HG03097 (cell line): ENCODE measurements at regions not wholly inside any gene's neighbourhood (a gene's known extent, or its start where the extent isn't known, plus 50 kb on each side); places are given as distances from the start of the nearest gene placed in this dataset.
"Not testable (repeated sequence)": the region's sequence is repeated elsewhere in the genome, so short reads cannot be mapped to it uniquely, and the experiment has no call there.

Experiments used
- ATAC-seq: cut with Tn5 transposase; IDR thresholded peaks from one replicate; pipeline ENCODE4 v1.9.1; 2021; ENCODE audit not compliant: unreplicated experiment, low FRiP score

DNA sequence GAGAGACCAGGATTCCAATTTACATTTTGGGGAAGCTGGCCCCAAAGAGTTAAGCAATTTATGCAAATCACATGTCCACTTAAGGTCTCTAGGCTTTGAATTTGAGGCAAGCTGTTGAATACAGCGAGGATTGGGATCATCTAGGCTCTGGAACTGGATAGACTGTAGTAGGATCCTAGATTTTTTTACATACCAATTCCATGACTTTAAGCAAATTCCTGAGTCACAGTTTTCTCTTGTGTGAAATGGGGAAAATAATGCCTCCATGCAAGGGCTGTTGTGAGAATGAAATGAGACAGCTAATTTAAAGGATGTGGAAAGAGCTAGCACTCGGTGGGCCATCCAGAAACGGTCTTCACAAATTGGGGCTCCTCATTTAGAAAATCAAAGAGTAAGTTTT lies 103.4 kb downstream of the MINAR1 start:
- ATAC-seq, result no peak

DNA sequence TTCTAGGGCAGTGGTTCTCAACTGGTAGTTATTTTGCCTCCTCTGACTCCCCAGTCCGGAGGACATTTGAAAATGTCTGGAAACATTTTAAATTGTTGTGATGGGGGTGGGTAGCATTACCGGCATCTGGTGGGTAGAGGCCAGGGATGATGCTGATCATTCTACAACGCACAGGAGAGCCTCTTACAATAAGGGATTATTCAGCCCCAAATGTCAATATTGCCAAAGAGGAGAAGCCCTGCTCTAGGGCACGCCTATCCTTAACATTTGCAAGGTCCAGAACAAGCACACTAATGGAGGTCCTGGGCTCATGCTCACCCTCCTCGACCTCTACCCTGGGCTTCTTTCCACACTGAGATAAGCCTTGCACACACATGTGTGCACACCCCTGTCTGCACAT lies 106.4 kb downstream of the MINAR1 start:
- no peak for ATAC-seq

DNA sequence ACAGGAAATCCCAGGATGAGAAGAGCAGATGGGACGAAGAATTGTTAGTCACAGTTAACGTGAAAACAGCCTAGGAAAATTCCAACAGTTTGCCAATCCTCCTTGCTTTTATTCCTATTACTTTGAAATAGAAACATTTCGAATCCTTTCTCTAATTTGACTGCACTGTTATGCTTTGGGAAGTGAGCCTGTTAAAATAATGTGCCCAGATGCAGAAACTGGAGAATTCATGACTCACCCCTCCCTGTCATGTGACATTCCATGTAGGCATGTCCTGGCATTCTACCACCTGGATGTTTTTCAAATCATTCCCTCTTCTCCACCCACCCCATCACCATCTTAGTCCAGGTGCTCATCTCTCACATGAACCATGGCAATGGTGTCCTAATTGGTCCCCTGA lies 107.3 kb downstream of the MINAR1 start:
- no peak for ATAC-seq

DNA sequence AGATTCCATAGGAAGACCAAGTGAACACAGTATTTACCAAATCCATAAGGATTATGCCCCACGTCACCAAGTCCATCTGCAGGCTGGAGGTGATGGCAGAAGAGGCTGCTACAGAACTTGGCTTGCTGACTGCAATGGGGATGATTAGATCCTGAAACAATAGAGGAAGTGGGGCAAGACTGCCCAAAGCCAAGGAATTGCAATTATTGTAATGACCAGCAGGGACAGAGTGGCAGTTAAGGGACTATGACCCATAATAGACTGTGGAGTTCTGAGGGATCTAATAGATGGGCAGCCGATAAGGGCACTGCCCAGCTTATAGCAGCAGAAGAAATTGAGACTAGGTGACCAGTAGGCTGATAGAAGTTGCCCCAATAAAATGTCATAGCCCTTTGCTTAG lies 108.4 kb downstream of the MINAR1 start:
- no peak for ATAC-seq

DNA sequence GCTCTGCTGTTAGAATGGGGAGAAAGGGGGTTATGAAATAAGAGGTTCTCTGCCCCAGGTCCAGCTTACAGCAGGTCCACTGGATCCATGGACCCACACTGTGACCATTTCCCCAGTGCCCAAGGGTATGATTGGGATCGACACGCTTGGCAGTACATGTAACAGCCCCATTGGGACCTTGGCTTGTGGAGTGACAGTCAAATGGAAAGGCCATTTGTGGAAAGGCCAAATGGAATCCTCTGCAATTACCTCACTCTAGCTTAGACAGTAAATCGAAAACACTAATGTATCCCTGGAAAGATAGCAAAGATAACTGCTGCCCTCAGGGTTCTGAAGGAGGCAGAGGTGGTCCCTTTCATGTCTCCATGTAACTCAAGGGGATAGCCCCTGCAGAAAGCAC lies 109.1 kb downstream of the MINAR1 start:
- no peak for ATAC-seq

DNA sequence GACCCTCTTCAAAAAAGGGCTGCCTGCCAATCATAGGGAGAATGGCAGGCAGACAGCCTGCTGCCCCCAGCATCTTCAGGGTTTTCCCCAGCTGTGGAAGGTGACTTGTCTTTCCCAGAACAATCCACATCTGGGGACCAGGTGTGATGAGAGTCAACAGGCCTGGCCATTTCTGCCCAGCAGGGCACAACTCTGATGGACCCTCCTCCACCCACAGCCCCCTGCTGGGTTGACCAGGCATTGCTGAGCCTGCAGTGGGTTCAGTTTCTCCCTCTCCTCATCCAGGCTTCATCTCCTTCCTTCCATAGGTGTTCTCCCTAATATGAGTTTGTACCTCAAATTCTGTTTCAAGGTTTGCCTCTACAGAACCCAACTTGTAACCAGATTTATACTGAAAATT lies 111.0 kb downstream of the MINAR1 start:
- ATAC-seq, result no peak

DNA sequence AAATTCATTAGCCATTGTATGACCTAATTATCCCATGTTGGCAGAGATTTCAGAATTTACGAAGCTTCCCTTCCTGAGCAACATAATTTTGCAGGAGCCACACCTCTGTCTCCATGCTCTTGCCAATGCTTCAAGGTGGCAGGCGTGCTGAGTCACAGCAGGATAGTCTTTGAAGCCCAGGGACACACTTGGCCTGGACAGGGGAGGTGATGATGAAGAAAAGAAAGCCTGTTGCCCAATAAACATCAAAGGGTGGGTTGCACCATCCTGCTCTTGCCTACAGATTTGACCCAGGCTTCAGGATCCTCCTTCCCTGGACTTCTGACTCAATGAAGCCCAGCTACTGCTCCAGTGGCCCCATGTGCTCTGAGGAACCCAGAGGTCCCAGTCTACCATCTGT lies 117.1 kb downstream of the MINAR1 start:
- ATAC-seq, result no peak

DNA sequence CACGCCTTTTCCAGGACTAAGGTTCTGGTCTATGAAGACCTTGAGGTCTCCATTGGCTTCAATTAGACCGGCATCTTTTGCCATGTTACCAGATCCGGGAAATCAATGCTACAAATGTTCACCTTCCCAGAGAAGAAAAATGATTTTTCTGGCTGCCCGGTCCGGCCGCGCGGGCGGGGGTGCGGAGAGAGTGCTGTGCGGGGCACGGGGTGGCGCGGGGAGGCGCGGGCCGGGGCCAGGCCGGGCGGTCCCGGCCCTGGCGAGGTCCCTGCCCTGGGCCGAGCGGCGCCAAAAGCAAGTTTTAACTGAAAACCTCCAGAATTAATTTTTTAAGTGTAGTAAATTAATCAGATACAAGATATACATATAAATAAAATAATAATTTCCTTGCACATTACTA lies 128.2 kb downstream of the MINAR1 start:
- no peak for ATAC-seq

DNA sequence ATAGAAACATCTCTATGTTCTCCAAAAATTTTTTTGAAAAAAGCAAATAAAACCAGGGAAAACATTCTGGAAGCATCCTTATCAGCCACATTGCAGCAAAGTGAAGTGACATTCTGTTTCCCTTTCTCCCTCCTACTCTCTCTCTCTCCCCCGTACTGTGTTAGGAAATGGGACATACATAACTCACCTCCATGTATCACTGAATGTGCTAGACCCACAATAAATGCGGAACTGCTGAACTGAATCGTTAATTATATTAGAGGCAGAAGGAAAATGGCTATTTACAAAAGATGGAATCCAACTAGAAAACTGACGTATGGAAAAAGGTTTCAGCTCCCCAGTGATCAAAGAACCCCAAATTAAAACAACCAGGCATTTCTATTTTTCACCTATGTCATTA lies 129.8 kb downstream of the MINAR1 start:
- ATAC-seq, result no peak

DNA sequence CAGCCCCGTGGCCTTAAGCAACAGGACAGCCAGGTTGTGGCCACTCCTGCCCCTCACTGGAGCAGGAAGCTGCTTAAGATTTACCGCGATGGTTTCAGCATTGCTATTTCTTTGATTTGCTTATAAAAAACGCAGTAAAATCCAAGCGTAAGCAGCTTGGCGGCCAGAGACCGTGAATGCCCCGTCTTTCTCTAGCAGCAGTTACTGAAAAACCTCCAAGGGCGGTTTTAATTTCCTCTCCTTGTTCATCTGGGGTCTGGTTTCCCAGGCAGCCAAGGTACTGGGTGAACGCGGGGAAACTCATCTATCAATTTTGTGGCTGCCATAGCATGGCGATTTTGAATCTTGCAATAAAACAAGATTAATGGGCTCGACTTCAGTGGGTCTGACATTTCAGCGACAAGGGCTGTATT lies 130.3 kb downstream of the MINAR1 start:
- no peak for ATAC-seq

DNA sequence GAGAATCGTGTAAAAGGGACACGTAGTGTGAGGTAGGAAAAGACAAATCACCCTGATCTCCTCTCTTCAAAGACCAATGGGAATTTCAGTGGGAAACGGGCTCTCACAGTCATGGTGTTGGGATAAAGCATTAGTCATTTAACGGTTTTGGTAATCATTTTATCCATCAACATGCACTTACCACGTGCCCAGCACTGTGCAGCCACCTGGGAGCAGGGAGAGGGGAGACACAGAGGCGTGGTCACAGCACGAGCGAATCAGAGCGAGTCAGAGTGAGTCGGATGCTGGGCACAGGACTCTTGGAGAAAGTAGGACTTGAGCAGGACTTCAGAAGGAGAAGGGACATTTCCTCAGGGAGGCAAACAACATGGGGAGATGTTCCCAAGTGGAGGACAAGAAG lies 130.8 kb downstream of the MINAR1 start:
- ATAC-seq, result no peak

DNA sequence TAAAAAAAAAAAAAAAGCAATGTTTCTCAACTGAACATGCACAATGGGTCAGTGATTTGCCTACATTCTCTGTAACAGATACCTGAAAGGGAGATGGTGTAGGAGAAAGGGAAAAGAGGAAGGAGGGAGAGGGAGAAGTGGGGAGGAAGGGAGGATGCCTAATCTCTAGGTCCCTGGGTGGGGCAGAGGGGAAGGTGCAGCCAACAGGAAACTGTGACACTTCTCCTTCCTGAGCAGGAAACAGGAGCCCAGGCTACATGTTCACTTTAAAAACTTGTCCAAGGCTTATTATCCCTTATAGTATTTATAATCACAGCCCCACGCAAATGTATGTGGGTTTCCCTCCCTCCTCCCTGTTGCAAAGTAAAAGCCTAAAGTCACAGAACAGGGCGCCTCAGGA lies 137.9 kb downstream of the MINAR1 start:
- no peak for ATAC-seq

DNA sequence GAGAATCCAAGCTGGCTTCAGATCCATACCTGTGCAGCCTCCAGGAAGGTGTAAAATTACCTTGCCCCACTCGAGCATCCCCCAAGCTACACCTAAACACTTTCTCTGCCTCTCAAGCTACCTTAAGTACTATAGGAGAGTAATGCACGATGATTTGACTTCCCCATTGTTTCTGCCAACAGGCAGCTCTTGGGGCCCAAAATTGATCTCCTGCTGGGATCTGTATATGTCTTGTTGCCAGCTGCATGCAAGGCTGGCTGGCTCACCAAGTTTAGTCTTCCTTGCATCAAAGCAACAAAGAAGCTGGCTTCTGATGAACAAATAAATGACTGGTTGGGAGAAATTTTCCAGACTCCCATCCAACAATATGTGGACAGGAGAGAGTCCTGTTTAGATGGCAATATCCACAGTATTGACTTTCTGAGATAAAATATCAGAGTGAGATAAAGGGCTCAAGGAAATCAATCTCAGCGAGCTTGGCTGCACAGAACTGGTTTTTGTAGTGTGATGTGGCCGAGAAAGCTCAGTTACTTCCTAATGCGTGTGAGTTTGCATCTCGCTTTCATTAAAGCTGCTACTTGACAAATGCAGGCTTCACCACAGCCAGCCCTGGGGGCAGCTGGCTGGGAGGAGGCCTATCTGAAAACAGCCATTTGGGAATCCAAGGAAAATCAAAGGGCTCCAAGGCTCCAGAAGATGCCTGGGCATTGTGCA lies 140.7 kb downstream of the MINAR1 start:
- no peak for ATAC-seq

DNA sequence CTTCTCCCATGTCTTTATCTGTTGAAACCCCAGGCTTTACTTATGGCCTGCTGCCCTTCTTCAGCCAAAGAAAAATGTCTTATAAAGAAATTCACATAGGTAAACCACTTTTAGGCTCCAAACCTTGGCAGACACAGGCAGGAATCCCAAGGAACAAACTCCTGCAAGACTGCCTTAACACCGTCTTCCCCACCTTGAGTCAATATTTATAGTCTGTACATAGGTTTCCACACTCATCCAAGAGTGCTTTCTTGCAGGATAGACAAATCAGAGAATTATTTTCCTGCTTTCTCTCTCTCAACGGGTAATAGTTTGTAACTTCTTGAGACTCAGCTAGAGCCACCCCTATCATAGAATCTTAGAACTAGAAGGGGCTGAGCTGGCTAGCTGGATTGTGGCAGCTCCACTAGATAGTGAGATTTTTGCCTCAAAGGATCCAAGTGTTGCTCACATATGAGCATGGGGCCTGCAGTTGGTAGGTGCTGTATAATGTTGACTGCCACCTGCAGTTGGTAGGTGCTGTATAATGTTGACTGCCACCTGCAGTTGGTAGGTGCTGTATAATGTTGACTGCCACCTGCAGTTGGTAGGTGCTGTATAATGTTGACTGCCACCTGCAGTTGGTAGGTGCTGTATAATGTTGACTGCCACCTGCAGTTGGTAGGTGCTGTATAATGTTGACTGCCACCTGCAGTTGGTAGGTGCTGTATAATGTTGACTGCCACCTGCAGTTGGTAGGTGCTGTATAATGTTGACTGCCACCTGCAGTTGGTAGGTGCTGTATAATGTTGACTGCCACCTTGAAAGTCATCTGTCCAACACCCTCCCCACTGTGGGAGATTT lies 142.5 kb downstream of the MINAR1 start:
- not testable (repeated sequence) for ATAC-seq

DNA sequence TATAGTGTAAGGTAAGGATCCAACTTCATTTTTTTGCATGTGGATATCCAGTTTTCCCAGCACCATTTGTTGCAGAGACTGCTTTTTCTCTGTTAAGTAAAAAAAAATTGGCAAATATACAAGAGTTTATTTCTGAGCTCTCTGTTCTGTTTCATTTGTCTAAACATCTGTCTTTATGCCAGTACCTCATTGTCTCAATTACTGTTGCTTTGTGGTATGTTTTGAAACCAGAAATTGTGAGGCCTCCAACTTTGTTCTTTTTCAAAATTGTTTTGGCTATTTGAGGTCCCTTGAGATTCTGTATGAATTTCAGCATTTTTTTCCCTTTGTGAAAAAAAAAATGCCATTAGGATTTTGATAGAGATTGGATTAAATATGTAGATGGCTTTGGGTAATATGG lies 150.5 kb downstream of the MINAR1 start:
- ATAC-seq, result no peak

DNA sequence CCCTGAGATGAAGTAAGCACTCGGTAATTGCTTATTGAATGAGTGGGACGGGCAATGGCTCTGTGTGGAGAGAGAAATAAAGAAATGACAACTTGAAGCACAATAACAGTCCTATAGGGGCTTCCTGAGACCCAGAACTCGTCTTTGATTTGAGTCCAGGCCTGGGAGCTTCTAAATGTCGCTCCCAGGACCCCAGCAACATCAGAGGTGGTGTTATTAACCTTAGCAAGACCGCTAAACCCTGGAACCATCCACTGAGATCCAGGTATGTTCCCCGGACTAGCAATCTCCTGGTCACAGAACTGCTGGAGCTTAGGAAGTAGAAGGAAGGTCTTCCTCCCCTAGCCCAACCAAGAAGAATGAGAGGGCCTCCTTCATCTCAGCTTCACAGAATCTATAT lies 160.0 kb downstream of the MINAR1 start:
- ATAC-seq, result no peak

DNA sequence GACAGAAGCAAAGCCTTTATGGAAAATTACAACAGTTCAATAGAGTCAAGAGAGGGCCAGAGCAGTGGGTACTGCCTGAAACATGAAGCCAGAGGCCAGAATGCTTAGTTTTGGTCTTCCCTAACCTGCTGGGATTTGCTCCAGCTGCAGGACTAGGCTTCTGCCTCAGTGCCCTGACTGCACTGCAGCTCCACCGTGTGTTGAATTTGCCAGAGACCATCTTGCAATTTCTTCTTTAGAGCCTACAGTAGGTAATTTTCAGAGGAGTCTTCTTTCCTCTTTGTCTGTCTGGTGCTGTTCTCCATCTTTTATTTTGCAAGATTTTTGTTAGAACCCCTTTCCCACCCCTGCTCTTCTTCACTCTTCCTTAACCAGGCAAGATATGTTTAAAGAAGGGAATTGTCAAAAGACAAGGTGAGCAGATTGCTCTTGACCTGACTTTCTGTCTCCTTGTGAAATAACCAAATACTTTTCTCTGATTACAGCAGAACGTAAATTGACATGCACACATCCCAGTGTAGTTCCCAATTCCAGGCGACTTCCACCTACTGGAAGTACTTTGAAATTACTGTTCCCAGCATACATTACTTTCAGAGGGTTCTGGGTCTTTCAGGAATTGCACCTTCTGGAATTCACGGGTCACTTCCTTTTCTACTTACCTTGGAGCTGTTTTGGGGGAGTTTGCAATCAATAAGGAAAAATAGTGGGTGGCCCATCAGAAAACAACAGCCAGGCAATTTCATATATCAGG lies 161.2 kb downstream of the MINAR1 start:
- ATAC-seq, result no peak

DNA sequence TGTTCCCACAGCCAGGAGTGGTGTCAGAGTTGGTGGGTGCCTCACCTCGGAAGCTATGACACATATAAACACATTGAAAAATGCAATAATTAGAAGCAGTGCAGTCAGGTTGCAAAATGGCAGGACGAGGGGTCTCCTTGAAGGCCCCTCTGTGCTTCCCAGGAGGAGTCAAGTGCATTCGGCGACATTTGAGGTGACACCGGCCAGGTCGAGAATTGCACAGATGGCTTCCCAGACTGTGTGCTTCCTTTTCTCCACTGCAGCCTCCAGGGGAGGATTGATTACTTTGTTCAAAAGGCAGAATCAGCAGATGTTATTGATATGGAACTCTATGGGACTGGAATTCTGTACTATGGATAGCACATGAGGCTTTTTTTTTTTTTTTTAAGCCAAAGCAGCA lies 163.2 kb downstream of the MINAR1 start:
- ATAC-seq, result no peak

DNA sequence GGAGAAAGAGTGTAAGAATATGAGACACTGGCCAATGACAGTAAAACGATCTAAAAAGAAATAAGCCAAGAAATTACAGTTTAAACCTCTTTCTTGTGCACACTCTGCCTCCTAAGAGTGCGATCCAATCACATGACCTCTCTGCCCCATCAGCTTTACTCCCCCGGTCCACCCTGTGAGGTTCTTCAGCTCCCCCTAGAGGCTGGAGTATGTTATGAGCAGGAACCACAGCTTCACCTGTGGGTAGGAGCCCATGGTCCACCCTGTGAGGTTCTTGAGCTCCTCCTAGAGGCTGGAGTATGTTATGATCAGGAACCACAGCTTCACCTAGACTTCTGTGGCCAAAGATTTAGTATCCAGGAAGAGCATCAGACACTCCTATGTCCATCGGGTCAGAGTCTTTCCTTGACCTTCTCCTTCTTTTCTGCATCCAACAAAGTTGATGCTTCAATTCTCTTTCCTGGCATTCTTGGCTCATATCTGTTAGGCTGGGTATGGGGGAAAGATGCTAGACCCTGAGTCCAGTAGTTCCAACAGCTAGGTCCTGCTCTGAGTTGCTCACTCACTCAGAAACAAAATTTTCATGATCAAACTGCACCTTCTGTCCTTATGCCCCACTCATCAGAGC lies 164.0 kb downstream of the MINAR1 start:
- peak; percentile 96 for ATAC-seq

DNA sequence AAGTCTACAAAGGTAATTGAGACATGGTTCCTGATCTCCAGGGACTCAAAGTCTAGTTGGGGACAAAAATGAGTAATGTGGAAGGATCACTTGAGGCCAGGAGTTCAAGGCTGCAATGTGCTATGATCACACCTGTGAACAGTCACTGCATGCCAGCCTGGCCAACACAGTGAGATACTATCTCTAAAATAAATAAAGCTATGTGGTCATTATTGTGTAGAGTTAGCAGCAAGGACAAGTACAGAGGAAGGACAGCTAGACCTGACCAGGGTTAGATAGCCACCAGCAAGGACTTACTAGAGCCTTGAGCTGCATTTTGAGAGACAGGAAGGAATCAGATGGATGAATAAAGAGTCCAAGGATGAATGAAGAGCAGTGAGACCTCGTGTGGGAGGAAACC lies 166.5 kb downstream of the MINAR1 start:
- no peak for ATAC-seq
